Loucy (cell line): ENCODE measurements at regions not wholly inside any gene's neighbourhood (a gene's known extent, or its start where the extent isn't known, plus 50 kb on each side); places are given as distances from the start of the nearest gene placed in this dataset.

Experiments used
- H2AFZ ChIP-seq: fragments of 200-600 bp; sonication (generic); 2 replicates; pipeline ENCODE4 v1.6.0; 2016; ENCODE audit warnings: antibody characterized with exemption, mild to moderate bottlenecking, low read length, moderate library complexity
- H3F3A ChIP-seq: fragments of 200-600 bp; 2 replicates; pipeline ENCODE4 v1.6.0; 2016; ENCODE audit warnings: antibody characterized with exemption, low read depth, mild to moderate bottlenecking
- H3K27me3 ChIP-seq: fragments of 200-600 bp; sonication (generic); 2 replicates; pipeline ENCODE4 v1.6.1; 2014; ENCODE audit warnings: low read length, mild to moderate bottlenecking; ENCODE audit not compliant: insufficient read depth, poor library complexity, severe bottlenecking
- H3K36me3 ChIP-seq: fragments of 200-600 bp; sonication (generic); 2 replicates; pipeline ENCODE4 v1.6.1; 2016; ENCODE audit warnings: low read length; ENCODE audit not compliant: insufficient read depth
- H3K4me1 ChIP-seq: fragments of 200-600 bp; sonication (generic); 2 replicates; pipeline ENCODE4 v1.5.1; 2014; ENCODE audit warnings: low read length, mild to moderate bottlenecking; ENCODE audit not compliant: insufficient read depth, poor library complexity, severe bottlenecking
- H3K4me2 ChIP-seq: fragments of 200-600 bp; sonication (generic); 2 replicates; pipeline ENCODE4 v1.6.0; 2014; ENCODE audit warnings: antibody characterized with exemption, low read length, low read depth, mild to moderate bottlenecking; ENCODE audit not compliant: poor library complexity, severe bottlenecking
- H3K4me3 ChIP-seq: fragments of 200-600 bp; sonication (generic); 2 replicates; pipeline ENCODE4 v1.5.1; 2014; ENCODE audit warnings: low read length, mild to moderate bottlenecking, mixed read lengths; ENCODE audit not compliant: poor library complexity, severe bottlenecking
- H3K79me2 ChIP-seq: fragments of 200-600 bp; sonication (generic); 2 replicates; pipeline ENCODE4 v1.6.1; 2014; ENCODE audit warnings: low read length; ENCODE audit not compliant: insufficient read depth
- H3K9ac ChIP-seq: fragments of 200-600 bp; sonication (generic); 2 replicates; pipeline ENCODE4 v1.6.0; 2014; ENCODE audit warnings: mild to moderate bottlenecking, low read depth, low read length, moderate library complexity; ENCODE audit not compliant: poor library complexity, severe bottlenecking
- H3K9me2 ChIP-seq: fragments of 200-600 bp; sonication (generic); replicated peaks from 2 replicates; pipeline ENCODE4 v1.6.1; 2016; ENCODE audit warnings: low read depth, low read length, mixed read lengths
- H3K9me3 ChIP-seq: fragments of 200-600 bp; sonication (generic); 2 replicates; pipeline ENCODE4 v1.6.1; 2014; ENCODE audit warnings: mild to moderate bottlenecking, antibody characterized with exemption, low read length, low read depth; ENCODE audit not compliant: insufficient read depth
- H4K20me1 ChIP-seq: fragments of 200-600 bp; sonication (generic); 2 replicates; pipeline ENCODE4 v1.6.0; 2014; ENCODE audit warnings: antibody characterized with exemption, low read length, mild to moderate bottlenecking; ENCODE audit not compliant: insufficient read depth, poor library complexity, severe bottlenecking
- EZH2phosphoT487 ChIP-seq: fragments of 200-600 bp; IDR thresholded peaks from 2 replicates; pipeline ENCODE4 v1.6.1; 2018; ENCODE audit warnings: antibody characterized with exemption, mild to moderate bottlenecking, moderate library complexity, borderline replicate concordance
- TF ChIP-seq, protein P1 (sequence below): fragments of 200-600 bp; sonication (generic); conservative IDR thresholded peaks from 2 replicates; pipeline ENCODE4 v1.5.1; 2014; ENCODE audit warnings: mild to moderate bottlenecking, antibody characterized with exemption, low read length

GRCh38 chr6:147759536-147759935, 251.0 kb downstream of the SAMD5 start:
- no peak for TF ChIP-seq EZH2phosphoT487
- TF ChIP-seq, protein P1, sequence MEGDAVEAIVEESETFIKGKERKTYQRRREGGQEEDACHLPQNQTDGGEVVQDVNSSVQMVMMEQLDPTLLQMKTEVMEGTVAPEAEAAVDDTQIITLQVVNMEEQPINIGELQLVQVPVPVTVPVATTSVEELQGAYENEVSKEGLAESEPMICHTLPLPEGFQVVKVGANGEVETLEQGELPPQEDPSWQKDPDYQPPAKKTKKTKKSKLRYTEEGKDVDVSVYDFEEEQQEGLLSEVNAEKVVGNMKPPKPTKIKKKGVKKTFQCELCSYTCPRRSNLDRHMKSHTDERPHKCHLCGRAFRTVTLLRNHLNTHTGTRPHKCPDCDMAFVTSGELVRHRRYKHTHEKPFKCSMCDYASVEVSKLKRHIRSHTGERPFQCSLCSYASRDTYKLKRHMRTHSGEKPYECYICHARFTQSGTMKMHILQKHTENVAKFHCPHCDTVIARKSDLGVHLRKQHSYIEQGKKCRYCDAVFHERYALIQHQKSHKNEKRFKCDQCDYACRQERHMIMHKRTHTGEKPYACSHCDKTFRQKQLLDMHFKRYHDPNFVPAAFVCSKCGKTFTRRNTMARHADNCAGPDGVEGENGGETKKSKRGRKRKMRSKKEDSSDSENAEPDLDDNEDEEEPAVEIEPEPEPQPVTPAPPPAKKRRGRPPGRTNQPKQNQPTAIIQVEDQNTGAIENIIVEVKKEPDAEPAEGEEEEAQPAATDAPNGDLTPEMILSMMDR: no peak
- no peak overlapping the region for H3K4me2 ChIP-seq
- H3K9ac ChIP-seq: no peak overlapping the region
- no peaks in the 10 kb centered on the region for H3K9me3 ChIP-seq
- H3F3A ChIP-seq: no peaks in the 10 kb centered on the region
- no peak overlapping the region for H2AFZ ChIP-seq
- no peaks in the 10 kb centered on the region for H3K79me2 ChIP-seq
- no peaks in the 10 kb centered on the region for H3K4me1 ChIP-seq
- H4K20me1 ChIP-seq: no peaks in the 10 kb centered on the region
- no peaks in the 10 kb centered on the region for H3K36me3 ChIP-seq
- no peak overlapping the region for H3K4me3 ChIP-seq
- no peaks in the 10 kb centered on the region for H3K27me3 ChIP-seq
- H3K9me2 ChIP-seq: no peaks in the 10 kb centered on the region

- no peaks in the 10 kb centered on the region for H3K4me1 ChIP-seq
- no peaks in the 10 kb centered on the region for H3K9me2 ChIP-seq
- no peaks in the 10 kb centered on the region for H3K9me3 ChIP-seq
- no peaks in the 10 kb centered on the region for H3K27me3 ChIP-seq
- no peaks in the 10 kb centered on the region for H3K36me3 ChIP-seq
- no peak overlapping the region for H3K9ac ChIP-seq
- TF ChIP-seq, protein P1: no peak
- no peak for TF ChIP-seq EZH2phosphoT487
- H3F3A ChIP-seq: no peaks in the 10 kb centered on the region
- H4K20me1 ChIP-seq: no peaks in the 10 kb centered on the region
- H3K79me2 ChIP-seq: no peaks in the 10 kb centered on the region
- no peak overlapping the region for H2AFZ ChIP-seq
- H3K4me3 ChIP-seq: no peak overlapping the region
- H3K4me2 ChIP-seq: no peak overlapping the region
These were observed 257.1 kb downstream of the SAMD5 start for GRCh38 chr6:147765541-147765940.

GRCh38 chr6:147768969-147769368, 260.5 kb downstream of the SAMD5 start:
- Histone ChIP-seq H3K27me3 (no peaks in the 10 kb centered on the region), H3F3A (no peaks in the 10 kb centered on the region), H3K4me1 (no peaks in the 10 kb centered on the region), H3K9me3 (no peaks in the 10 kb centered on the region), H2AFZ (no peak overlapping the region), H3K9me2 (no peaks in the 10 kb centered on the region), H3K9ac (no peak overlapping the region), H3K4me3 (no peak overlapping the region), H3K36me3 (no peaks in the 10 kb centered on the region), H3K4me2 (no peak overlapping the region), H3K79me2 (no peaks in the 10 kb centered on the region), H4K20me1 (no peaks in the 10 kb centered on the region)
- TF ChIP-seq, protein P1: no peak
- no peak for TF ChIP-seq EZH2phosphoT487
